ENCODE measurements at regions not wholly inside any gene's neighbourhood (a gene's known extent, or its start where the extent isn't known, plus 50 kb on each side); places are given as distances from the start of the nearest gene placed in this dataset.

DNA sequence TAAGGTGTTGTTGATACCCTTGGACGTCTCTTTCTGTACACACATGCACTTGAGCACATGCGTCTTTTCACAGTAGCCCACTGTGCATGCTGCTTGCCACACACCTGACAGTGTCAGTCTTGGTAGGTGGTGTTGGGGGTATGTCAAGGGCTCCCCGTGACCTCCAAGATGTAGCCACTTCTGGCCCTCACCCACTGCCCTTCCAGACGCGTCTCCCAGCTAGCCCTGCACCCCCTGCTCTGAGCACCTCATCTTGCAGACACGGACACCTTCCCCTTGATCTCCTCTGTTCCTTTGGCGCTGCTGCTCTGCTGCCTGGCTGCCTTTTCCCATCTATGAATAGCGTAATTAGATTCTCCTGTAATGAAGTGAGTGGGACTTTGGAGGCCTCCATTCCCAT, 75.2 kb upstream of the TNS3 start:
- Histone ChIP-seq H4K20me1 (ENCODE audit: insufficient read depth) (no peaks in the 10 kb centered on the region), H3K9me3 (ENCODE audit: low read length) (no peaks in the 10 kb centered on the region), H3K4me2 (ENCODE audit: low read length) (no peak overlapping the region), H3F3A (ENCODE audit: insufficient read depth, low read length, poor library complexity, severe bottlenecking) (no peaks in the 10 kb centered on the region), H2AFZ (ENCODE audit: low read depth, low read length) (no peak overlapping the region), H3K9ac (ENCODE audit: low read length) (no peak overlapping the region), H3K36me3 (ENCODE audit: insufficient read depth, low read length) (no peaks in the 10 kb centered on the region), H3K79me2 (replicated peaks; ENCODE audit: insufficient read depth, low read length) (no peaks in the 10 kb centered on the region), H3K27ac (ENCODE audit: low read length) (no peak overlapping the region), H3K27me3 (ENCODE audit: insufficient read depth, low read depth, low read length) (no peaks in the 10 kb centered on the region), H3K4me3 (ENCODE audit: low read length) (no peak overlapping the region), H3K9me2 (ENCODE audit: insufficient read depth, low read length) (no peaks in the 10 kb centered on the region)
- TF ChIP-seq POLR2AphosphoS5 (IDR thresholded peaks at IDR 0.05) (no peak), MXI1 (conservative IDR thresholded peaks at IDR 0.05; ENCODE audit: poor library complexity, severe bottlenecking) (no peak)

DNA sequence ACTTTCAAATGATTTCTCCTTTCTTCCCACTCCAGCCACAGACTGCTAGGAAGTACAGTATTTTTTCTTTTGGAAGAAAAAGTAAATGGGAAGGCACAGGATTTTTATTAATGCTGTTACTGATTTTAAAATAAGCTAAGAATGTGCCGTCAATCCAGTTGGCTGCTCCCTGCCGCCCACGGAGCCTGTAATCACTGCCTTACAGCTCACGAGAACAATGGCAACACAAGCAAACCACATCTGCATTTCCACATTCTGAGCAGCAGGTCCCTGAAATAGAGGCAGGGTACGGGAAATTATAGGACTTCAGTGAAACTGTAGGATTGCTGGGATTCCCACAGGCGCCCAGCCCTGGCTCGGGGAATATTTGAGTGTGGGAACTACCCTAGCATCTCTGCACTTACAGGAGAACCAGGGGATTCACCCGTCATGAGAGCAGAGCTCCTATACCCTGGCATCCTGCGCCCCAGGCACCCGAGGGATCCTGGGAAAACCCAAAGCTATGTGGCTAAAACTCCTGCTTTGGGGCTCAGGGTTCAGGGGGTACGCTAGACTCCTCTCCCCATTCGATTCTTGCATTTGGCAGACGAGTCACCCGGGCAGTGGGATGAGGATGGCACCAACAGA, 72.9 kb upstream of the TNS3 start:
- Histone ChIP-seq H3K27me3 (ENCODE audit: insufficient read depth, low read depth, low read length) (no peaks in the 10 kb centered on the region), H3K9me3 (ENCODE audit: low read length) (no peaks in the 10 kb centered on the region), H3K4me2 (ENCODE audit: low read length) (no peak overlapping the region), H3K9me2 (ENCODE audit: insufficient read depth, low read length) (no peaks in the 10 kb centered on the region), H3K4me3 (ENCODE audit: low read length) (no peak overlapping the region), H3K79me2 (replicated peaks; ENCODE audit: insufficient read depth, low read length) (no peaks in the 10 kb centered on the region), H3K9ac (ENCODE audit: low read length) (no peak overlapping the region), H3K36me3 (ENCODE audit: insufficient read depth, low read length) (no peaks in the 10 kb centered on the region), H2AFZ (ENCODE audit: low read depth, low read length) (no peak overlapping the region), H3K27ac (ENCODE audit: low read length) (no peak overlapping the region), H4K20me1 (ENCODE audit: insufficient read depth) (no peaks in the 10 kb centered on the region), H3F3A (ENCODE audit: insufficient read depth, low read length, poor library complexity, severe bottlenecking) (no peaks in the 10 kb centered on the region)
- TF ChIP-seq RAD21 (conservative IDR thresholded peaks at IDR 0.05) (no peak), TAF1 (IDR thresholded peaks at IDR 0.05; ENCODE audit: low read depth) (no peak), EP300 (conservative IDR thresholded peaks at IDR 0.05; ENCODE audit: poor library complexity, severe bottlenecking) (no peak), POLR2AphosphoS5 (IDR thresholded peaks at IDR 0.05) (no peak), EZH2 (IDR thresholded peaks at IDR 0.05; ENCODE audit: borderline replicate concordance, insufficient read depth, low read length, poor library complexity, severe bottlenecking) (no peak), CTCF (IDR thresholded peaks at IDR 0.05; ENCODE audit: poor library complexity, severe bottlenecking) (no peak), SMC3 (conservative IDR thresholded peaks at IDR 0.05; ENCODE audit: poor library complexity) (no peak), MXI1 (conservative IDR thresholded peaks at IDR 0.05; ENCODE audit: poor library complexity, severe bottlenecking) (no peak)
- TF ChIP-seq, protein P1, sequence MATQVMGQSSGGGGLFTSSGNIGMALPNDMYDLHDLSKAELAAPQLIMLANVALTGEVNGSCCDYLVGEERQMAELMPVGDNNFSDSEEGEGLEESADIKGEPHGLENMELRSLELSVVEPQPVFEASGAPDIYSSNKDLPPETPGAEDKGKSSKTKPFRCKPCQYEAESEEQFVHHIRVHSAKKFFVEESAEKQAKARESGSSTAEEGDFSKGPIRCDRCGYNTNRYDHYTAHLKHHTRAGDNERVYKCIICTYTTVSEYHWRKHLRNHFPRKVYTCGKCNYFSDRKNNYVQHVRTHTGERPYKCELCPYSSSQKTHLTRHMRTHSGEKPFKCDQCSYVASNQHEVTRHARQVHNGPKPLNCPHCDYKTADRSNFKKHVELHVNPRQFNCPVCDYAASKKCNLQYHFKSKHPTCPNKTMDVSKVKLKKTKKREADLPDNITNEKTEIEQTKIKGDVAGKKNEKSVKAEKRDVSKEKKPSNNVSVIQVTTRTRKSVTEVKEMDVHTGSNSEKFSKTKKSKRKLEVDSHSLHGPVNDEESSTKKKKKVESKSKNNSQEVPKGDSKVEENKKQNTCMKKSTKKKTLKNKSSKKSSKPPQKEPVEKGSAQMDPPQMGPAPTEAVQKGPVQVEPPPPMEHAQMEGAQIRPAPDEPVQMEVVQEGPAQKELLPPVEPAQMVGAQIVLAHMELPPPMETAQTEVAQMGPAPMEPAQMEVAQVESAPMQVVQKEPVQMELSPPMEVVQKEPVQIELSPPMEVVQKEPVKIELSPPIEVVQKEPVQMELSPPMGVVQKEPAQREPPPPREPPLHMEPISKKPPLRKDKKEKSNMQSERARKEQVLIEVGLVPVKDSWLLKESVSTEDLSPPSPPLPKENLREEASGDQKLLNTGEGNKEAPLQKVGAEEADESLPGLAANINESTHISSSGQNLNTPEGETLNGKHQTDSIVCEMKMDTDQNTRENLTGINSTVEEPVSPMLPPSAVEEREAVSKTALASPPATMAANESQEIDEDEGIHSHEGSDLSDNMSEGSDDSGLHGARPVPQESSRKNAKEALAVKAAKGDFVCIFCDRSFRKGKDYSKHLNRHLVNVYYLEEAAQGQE (IDR thresholded peaks at IDR 0.05; ENCODE audit: borderline replicate concordance): no peak

Measured in neural cell (in vitro differentiated cells).